ENCODE measurements at regions not wholly inside any gene's neighbourhood (a gene's known extent, or its start where the extent isn't known, plus 50 kb on each side); places are given as distances from the start of the nearest gene placed in this dataset.

DNA sequence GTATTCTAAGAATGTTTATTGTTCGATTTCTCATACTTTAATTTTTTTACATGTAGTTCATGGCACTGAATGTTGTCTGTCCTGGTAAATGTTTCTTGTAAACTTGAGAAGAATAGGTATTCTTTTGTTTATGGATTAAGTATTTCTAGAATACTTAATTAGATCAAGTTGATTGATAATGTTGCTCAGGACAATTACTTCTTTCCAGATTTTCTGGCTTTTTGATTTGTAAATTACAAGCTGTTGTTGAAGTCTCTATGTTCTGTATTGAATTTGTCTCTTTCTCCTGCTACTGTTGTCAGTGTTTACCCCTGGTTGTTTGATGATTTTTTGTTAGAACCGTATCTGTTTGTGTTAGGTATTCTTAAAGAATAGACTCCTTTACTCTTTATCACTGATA, 1720.9 kb upstream of the AGA start:
- WGBS (ENCODE audit: insufficient coverage, insufficient replicate concordance, low lambda C conversion rate, missing lambda C conversion rate) = 18% methylated on average over 2 of the region's 2 CpGs
- Histone ChIP-seq H3K4me3 (no peak overlapping the region), H3K9me3 (replicated peaks; ENCODE audit: control insufficient read depth, insufficient read depth, low read length) (no peaks in the 10 kb centered on the region), H3K4me1 (ENCODE audit: control insufficient read depth, insufficient read depth, low read length) (no peaks in the 10 kb centered on the region), H3K27me3 (replicated peaks in 1 of 2; ENCODE audit: control insufficient read depth in 2 of 2, insufficient read depth in 2 of 2, low read length in 1 of 2) (no peaks in the 10 kb centered on the region), H3K27ac (ENCODE audit: control insufficient read depth, insufficient read depth) (no peak overlapping the region), H2AFZ (ENCODE audit: control insufficient read depth, low read depth, low read length) (no peak overlapping the region), H3K9ac (ENCODE audit: control insufficient read depth, insufficient read depth, low read length) (no peak overlapping the region), H4K20me1 (ENCODE audit: control insufficient read depth, insufficient read depth) (no peaks in the 10 kb centered on the region), H3K4me2 (ENCODE audit: control insufficient read depth, insufficient read depth) (no peak overlapping the region), H3K36me3 (ENCODE audit: control insufficient read depth in 2 of 2, insufficient read depth in 2 of 2, low read length in 1 of 2) (no peaks in the 10 kb centered on the region), H3K79me2 (ENCODE audit: control insufficient read depth, insufficient read depth, low read length) (no peaks in the 10 kb centered on the region)
- ChIA-PET POLR2A (no interaction called here), SMC1A (ENCODE audit: uncharacterized antibody, unreplicated experiment) (interaction anchor here (0.6 to 1.6 kb wide), 3 partner anchors 10 to 135 kb away, joined by 3 read pairs; no protein-coding TSS in a partner anchor), CTCF (no interaction called here), RAD21 (ENCODE audit: unreplicated experiment) (no interaction called here)
- no peak for FAIRE-seq
- intact Hi-C loops (cut with micrococcal nuclease; ENCODE audit: unreplicated experiment) (no loop called here), in situ Hi-C loops (cut with MboI) (no loop called here)
- BruUV-seq (replicated peaks) = no TSS peak
- TF ChIP-seq RUNX3 (IDR thresholded peaks at IDR 0.05; ENCODE audit: low read length) = no peak
- TF ChIP-seq, protein P1, sequence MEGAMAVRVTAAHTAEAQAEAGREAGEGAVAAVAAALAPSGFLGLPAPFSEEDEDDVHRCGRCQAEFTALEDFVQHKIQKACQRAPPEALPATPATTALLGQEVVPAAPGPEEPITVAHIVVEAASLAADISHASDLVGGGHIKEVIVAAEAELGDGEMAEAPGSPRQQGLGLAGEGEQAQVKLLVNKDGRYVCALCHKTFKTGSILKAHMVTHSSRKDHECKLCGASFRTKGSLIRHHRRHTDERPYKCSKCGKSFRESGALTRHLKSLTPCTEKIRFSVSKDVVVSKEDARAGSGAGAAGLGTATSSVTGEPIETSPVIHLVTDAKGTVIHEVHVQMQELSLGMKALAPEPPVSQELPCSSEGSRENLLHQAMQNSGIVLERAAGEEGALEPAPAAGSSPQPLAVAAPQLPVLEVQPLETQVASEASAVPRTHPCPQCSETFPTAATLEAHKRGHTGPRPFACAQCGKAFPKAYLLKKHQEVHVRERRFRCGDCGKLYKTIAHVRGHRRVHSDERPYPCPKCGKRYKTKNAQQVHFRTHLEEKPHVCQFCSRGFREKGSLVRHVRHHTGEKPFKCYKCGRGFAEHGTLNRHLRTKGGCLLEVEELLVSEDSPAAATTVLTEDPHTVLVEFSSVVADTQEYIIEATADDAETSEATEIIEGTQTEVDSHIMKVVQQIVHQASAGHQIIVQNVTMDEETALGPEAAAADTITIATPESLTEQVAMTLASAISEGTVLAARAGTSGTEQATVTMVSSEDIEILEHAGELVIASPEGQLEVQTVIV (IDR thresholded peaks at IDR 0.05; ENCODE audit: borderline replicate concordance, partially characterized antibody) = no peak
- TF ChIP-seq, protein P2, sequence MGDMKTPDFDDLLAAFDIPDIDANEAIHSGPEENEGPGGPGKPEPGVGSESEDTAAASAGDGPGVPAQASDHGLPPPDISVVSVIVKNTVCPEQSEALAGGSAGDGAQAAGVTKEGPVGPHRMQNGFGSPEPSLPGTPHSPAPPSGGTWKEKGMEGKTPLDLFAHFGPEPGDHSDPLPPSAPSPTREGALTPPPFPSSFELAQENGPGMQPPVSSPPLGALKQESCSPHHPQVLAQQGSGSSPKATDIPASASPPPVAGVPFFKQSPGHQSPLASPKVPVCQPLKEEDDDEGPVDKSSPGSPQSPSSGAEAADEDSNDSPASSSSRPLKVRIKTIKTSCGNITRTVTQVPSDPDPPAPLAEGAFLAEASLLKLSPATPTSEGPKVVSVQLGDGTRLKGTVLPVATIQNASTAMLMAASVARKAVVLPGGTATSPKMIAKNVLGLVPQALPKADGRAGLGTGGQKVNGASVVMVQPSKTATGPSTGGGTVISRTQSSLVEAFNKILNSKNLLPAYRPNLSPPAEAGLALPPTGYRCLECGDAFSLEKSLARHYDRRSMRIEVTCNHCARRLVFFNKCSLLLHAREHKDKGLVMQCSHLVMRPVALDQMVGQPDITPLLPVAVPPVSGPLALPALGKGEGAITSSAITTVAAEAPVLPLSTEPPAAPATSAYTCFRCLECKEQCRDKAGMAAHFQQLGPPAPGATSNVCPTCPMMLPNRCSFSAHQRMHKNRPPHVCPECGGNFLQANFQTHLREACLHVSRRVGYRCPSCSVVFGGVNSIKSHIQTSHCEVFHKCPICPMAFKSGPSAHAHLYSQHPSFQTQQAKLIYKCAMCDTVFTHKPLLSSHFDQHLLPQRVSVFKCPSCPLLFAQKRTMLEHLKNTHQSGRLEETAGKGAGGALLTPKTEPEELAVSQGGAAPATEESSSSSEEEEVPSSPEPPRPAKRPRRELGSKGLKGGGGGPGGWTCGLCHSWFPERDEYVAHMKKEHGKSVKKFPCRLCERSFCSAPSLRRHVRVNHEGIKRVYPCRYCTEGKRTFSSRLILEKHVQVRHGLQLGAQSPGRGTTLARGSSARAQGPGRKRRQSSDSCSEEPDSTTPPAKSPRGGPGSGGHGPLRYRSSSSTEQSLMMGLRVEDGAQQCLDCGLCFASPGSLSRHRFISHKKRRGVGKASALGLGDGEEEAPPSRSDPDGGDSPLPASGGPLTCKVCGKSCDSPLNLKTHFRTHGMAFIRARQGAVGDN (IDR thresholded peaks at IDR 0.05) = no peak
- no peak for TF ChIP-seq IRF4 (IDR thresholded peaks at IDR 0.05; ENCODE audit: low read depth, low read length)
- ATAC-seq = no peak
- DNase-seq (ENCODE audit: low read depth, low spot score) = no peak

Data from GM12878 (cell line).